K562 (cell line): ENCODE measurements at regions not wholly inside any gene's neighbourhood (a gene's known extent, or its start where the extent isn't known, plus 50 kb on each side); places are given as distances from the start of the nearest gene placed in this dataset.
A peak's percentile ranks its signal among the peaks of the same experiment; 100 is the strongest.

Experiments used
- ATF1 ChIP-seq, 2 experiments: fragments of 450-650 bp in 1 of 2; IDR thresholded peaks; 2 replicates each; pipeline ENCODE4 v1.6.1; 2016; ENCODE audit warnings: missing compliant biosample characterization in 1 of 2, missing genetic modification characterization in 1 of 2
- CBFA2T2 ChIP-seq: fragments of 450-650 bp; conservative IDR thresholded peaks from 2 replicates; pipeline ENCODE4 v1.6.1; 2017; ENCODE audit warnings: mild to moderate bottlenecking
- FOSL1 ChIP-seq: fragments of 200-800 bp; sonication (Bioruptor generic); conservative IDR thresholded peaks from 2 replicates; pipeline ENCODE4 v1.6.1; 2016; ENCODE audit warnings: missing genetic modification characterization, missing compliant biosample characterization
- MTA1 ChIP-seq: fragments of 450-650 bp; IDR thresholded peaks from 2 replicates; pipeline ENCODE4 v1.6.1; 2017; ENCODE audit warnings: borderline replicate concordance
- NR2C1 ChIP-seq, 2 experiments: fragments of 450-650 bp; IDR thresholded peaks; 2 replicates each; pipeline ENCODE4 v1.6.1; 2017; ENCODE audit warnings: mild to moderate bottlenecking in 2 of 2, antibody characterized with exemption in 1 of 2, inconsistent platforms in 1 of 2, missing compliant biosample characterization in 1 of 2, missing genetic modification characterization in 1 of 2
- SLC30A9 ChIP-seq: fragments of 250-450 bp; sonication (Bioruptor Pico); IDR thresholded peaks from 2 replicates; pipeline ENCODE4 v1.8.0; 2022; ENCODE audit warnings: mild to moderate bottlenecking, moderate library complexity
- SMC3 ChIP-seq: conservative IDR thresholded peaks from 2 replicates; pipeline ENCODE4 v1.6.1; 2011; ENCODE audit warnings: low read depth, low read length, improper control_type of control experiment; ENCODE audit not compliant: insufficient read depth
- SRSF7 ChIP-seq: fragments of 200-400 bp; formaldehyde crosslinking; optimal IDR thresholded peaks from 2 replicates; pipeline ENCODE3; 2017; ENCODE audit warnings: mild to moderate bottlenecking, low read depth, low read length
- ZNF766 ChIP-seq: fragments of 200-800 bp; sonication (Bioruptor generic); conservative IDR thresholded peaks from 2 replicates; pipeline ENCODE4 v1.6.1; 2016; ENCODE audit warnings: missing genetic modification characterization, missing compliant biosample characterization
- TF ChIP-seq, protein P1 (sequence below), 2 experiments: fragments of 200-800 bp in 1 of 2; sonication (Bioruptor generic) in 1 of 2; sonication (generic) in 1 of 2; formaldehyde crosslinking in 1 of 2; IDR thresholded peaks in 1 of 2; conservative IDR thresholded peaks in 1 of 2; 2 replicates each; pipeline versions ENCODE4 v1.5.0 to v1.6.1; 2016 to 2020; ENCODE audit warnings: missing compliant biosample characterization in 1 of 2, missing genetic modification characterization in 1 of 2, missing genetic modification reagents in 1 of 2
- TF ChIP-seq, protein P2 (sequence below): fragments of 250-450 bp; sonication (Bioruptor Pico); IDR thresholded peaks from 2 replicates; pipeline ENCODE4 v1.8.0; 2021; ENCODE audit warnings: mild to moderate bottlenecking, moderate library complexity
- TF ChIP-seq, protein P3 (sequence below), 2 experiments: fragments of 450-650 bp; IDR thresholded peaks; 2 replicates each; pipeline ENCODE4 v1.6.1; 2018; ENCODE audit warnings: mild to moderate bottlenecking in 2 of 2, low read depth in 1 of 2; ENCODE audit not compliant: partially characterized antibody in 2 of 2

DNA sequence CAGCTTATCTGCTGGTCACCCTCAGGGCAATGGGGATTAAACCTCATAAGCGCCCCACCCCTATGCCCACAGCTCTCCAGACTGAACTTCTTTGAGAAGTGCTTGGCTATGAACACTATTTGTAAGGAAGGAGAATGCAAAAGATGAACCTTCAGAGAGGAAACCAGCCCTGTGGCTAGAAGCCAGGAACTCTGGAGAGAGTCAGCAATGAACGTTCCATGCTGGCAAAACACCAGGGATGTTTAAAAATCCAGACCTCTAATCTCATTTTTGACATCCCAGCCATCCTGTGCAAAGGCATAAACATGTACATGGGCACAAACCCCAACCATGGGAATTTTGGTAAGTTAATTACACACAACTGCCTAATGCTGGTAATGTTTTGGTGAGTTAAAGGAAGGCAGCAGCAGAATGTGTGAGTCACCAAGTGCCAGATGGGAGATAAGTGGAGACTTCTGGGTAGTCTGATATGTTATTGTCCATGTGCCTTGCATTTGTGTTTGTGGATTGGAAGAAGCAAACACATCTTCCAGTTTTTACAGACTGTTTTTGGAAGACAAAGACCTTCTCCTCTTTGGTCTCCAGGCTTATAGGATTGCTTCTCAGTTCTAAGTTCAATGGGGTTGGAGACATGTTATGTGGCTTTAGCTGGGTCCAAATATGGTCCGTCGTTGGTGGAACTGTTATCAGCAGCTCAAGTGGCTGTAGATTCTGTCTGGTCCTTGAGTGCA lies 174.1 kb upstream of the ETV3 start (continued):
- TF ChIP-seq, protein P1, sequence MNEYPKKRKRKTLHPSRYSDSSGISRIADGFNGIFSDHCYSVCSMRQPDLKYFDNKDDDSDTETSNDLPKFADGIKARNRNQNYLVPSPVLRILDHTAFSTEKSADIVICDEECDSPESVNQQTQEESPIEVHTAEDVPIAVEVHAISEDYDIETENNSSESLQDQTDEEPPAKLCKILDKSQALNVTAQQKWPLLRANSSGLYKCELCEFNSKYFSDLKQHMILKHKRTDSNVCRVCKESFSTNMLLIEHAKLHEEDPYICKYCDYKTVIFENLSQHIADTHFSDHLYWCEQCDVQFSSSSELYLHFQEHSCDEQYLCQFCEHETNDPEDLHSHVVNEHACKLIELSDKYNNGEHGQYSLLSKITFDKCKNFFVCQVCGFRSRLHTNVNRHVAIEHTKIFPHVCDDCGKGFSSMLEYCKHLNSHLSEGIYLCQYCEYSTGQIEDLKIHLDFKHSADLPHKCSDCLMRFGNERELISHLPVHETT (CRISPR knock-in tag; conservative IDR thresholded peaks at IDR 0.05 in 1 of 2, IDR thresholded peaks at IDR 0.05 in 1 of 2), result peak in 1 of 2 experiments; percentile 66; a peak in 1 of 4 replicates
- TF ChIP-seq NR2C1 (IDR thresholded peaks at IDR 0.05) (no peak), NR2C1 (tag; IDR thresholded peaks at IDR 0.05) (peak; percentile 47), ZNF766 (peak; percentile 64; the same call in 1 of the 2 replicates), SLC30A9 (CRISPR knock-in tag) (no peak), CBFA2T2 (no peak; the same call in 1 of the 2 replicates), ATF1 (CRISPR knock-in tag; IDR thresholded peaks at IDR 0.05) (no peak), ATF1 (tag; IDR thresholded peaks at IDR 0.05) (no peak; the same call in 1 of the 2 replicates), SRSF7 (no peak), SMC3 (no peak), MTA1 (peak; percentile 59; the same call in 1 of the 2 replicates), FOSL1 (tag) (peak; percentile 99)
- TF ChIP-seq, protein P2, sequence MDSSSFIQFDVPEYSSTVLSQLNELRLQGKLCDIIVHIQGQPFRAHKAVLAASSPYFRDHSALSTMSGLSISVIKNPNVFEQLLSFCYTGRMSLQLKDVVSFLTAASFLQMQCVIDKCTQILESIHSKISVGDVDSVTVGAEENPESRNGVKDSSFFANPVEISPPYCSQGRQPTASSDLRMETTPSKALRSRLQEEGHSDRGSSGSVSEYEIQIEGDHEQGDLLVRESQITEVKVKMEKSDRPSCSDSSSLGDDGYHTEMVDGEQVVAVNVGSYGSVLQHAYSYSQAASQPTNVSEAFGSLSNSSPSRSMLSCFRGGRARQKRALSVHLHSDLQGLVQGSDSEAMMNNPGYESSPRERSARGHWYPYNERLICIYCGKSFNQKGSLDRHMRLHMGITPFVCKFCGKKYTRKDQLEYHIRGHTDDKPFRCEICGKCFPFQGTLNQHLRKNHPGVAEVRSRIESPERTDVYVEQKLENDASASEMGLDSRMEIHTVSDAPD, result peak; percentile 98
- TF ChIP-seq, protein P3, sequence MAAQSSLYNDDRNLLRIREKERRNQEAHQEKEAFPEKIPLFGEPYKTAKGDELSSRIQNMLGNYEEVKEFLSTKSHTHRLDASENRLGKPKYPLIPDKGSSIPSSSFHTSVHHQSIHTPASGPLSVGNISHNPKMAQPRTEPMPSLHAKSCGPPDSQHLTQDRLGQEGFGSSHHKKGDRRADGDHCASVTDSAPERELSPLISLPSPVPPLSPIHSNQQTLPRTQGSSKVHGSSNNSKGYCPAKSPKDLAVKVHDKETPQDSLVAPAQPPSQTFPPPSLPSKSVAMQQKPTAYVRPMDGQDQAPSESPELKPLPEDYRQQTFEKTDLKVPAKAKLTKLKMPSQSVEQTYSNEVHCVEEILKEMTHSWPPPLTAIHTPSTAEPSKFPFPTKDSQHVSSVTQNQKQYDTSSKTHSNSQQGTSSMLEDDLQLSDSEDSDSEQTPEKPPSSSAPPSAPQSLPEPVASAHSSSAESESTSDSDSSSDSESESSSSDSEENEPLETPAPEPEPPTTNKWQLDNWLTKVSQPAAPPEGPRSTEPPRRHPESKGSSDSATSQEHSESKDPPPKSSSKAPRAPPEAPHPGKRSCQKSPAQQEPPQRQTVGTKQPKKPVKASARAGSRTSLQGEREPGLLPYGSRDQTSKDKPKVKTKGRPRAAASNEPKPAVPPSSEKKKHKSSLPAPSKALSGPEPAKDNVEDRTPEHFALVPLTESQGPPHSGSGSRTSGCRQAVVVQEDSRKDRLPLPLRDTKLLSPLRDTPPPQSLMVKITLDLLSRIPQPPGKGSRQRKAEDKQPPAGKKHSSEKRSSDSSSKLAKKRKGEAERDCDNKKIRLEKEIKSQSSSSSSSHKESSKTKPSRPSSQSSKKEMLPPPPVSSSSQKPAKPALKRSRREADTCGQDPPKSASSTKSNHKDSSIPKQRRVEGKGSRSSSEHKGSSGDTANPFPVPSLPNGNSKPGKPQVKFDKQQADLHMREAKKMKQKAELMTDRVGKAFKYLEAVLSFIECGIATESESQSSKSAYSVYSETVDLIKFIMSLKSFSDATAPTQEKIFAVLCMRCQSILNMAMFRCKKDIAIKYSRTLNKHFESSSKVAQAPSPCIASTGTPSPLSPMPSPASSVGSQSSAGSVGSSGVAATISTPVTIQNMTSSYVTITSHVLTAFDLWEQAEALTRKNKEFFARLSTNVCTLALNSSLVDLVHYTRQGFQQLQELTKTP (IDR thresholded peaks at IDR 0.05; ENCODE audit: low read depth in 1 of 2, partially characterized antibody in 2 of 2), result peak in 1 of 2 experiments; percentile 81
